H1 (cell line): ENCODE measurements at regions not wholly inside any gene's neighbourhood (a gene's known extent, or its start where the extent isn't known, plus 50 kb on each side); places are given as distances from the start of the nearest gene placed in this dataset.

Experiments
- CTCF ChIA-PET: fragments of 300-600 bp; sonication (Branson Sonifier 250); formaldehyde crosslinking; loops from one replicate; lab custom pipeline; 2021; ENCODE audit not compliant: partially characterized antibody; lab: Charles Lee
- POLR2A ChIA-PET: fragments of 300-600 bp; sonication (Branson Sonifier 250); formaldehyde crosslinking; loops from one replicate; lab custom pipeline; 2021; ENCODE audit warnings: inconsistent platforms; ENCODE audit not compliant: partially characterized antibody; lab: Charles Lee
- DNase-seq, 2 experiments: peaks; one replicate each; pipeline versions ENCODE4 v3.0.0 to v3.0.0-alpha.2; 2010 to 2022; ENCODE audit warnings: low spot score in 2 of 2, low read depth in 1 of 2, mixed read lengths in 1 of 2
- FAIRE-seq: peaks from 2 replicates; lab custom pipeline; 2011; peaks lifted over from hg19 to GRCh38; lab: Jason Lieb, UNC
- H2AFZ ChIP-seq: 2 replicates; pipeline ENCODE4 v1.8.1; 2012; ENCODE audit warnings: low read length, inconsistent platforms
- H2AK5ac ChIP-seq: 2 replicates; pipeline ENCODE4 v1.6.1; 2013; ENCODE audit warnings: low read depth, low read length
- H2BK120ac ChIP-seq: replicated peaks from 2 replicates; pipeline ENCODE3; 2013; ENCODE audit warnings: low read depth, low read length, inconsistent platforms
- H2BK12ac ChIP-seq: 2 replicates; pipeline ENCODE4 v1.6.1; 2013; ENCODE audit warnings: low read depth, low read length
- H2BK15ac ChIP-seq: 2 replicates; pipeline ENCODE4 v1.6.1; 2013; ENCODE audit warnings: low read length
- H2BK20ac ChIP-seq: 2 replicates; pipeline ENCODE4 v1.6.1; 2013; ENCODE audit warnings: low read length
- H2BK5ac ChIP-seq: 2 replicates; pipeline ENCODE4 v1.6.1; 2013; ENCODE audit warnings: low read depth, low read length
- H3K14ac ChIP-seq: 2 replicates; pipeline ENCODE4 v1.6.1; 2013; ENCODE audit warnings: inconsistent platforms; ENCODE audit not compliant: insufficient read length
- H3K18ac ChIP-seq: 2 replicates; pipeline ENCODE4 v1.6.1; 2013; ENCODE audit warnings: low read length; ENCODE audit errors: extremely low read depth
- H3K23ac ChIP-seq: 2 replicates; pipeline ENCODE4 v1.6.1; 2013; ENCODE audit warnings: inconsistent platforms; ENCODE audit not compliant: insufficient read length
- H3K23me2 ChIP-seq: 2 replicates; pipeline ENCODE4 v1.6.1; 2013; ENCODE audit warnings: low read depth, low read length
- H3K27ac ChIP-seq: 2 replicates; pipeline ENCODE4 v1.6.1; 2011; ENCODE audit warnings: low read depth, low read length, inconsistent platforms
- H3K27me3 ChIP-seq, 4 experiments: replicated peaks in 1 of 4; 1 replicate in 1 of 4; 2 replicates in 3 of 4; pipeline versions ENCODE4 v1.6.1 to v1.8.1; 2011 to 2013; ENCODE audit warnings: low read length in 3 of 4, mild to moderate bottlenecking in 3 of 4, inconsistent platforms in 2 of 4, mixed read lengths in 2 of 4, moderate library complexity in 1 of 4; ENCODE audit not compliant: control insufficient read depth in 3 of 4, insufficient read depth in 3 of 4; ENCODE audit errors: extremely low read depth in 1 of 4
- H3K36me3 ChIP-seq, 4 experiments: 2 replicates each; pipeline versions ENCODE4 v1.6.1 to v1.8.1; 2011 to 2013; ENCODE audit warnings: mild to moderate bottlenecking in 4 of 4, low read length in 3 of 4, moderate library complexity in 2 of 4, control low read depth in 1 of 4, inconsistent platforms in 1 of 4; ENCODE audit not compliant: insufficient read depth in 4 of 4, control insufficient read depth in 2 of 4
- H3K4ac ChIP-seq: replicated peaks from 2 replicates; pipeline ENCODE3; 2013; ENCODE audit warnings: low read length, low read depth, mixed read lengths, inconsistent platforms; ENCODE audit not compliant: insufficient read length
- H3K4me1 ChIP-seq, 4 experiments: replicated peaks in 1 of 4; 1 replicate in 1 of 4; 2 replicates in 3 of 4; pipeline versions ENCODE4 v1.6.1 to v1.8.1; 2011 to 2013; ENCODE audit warnings: low read length in 3 of 4, inconsistent platforms in 2 of 4, mixed read lengths in 1 of 4; ENCODE audit not compliant: insufficient read depth in 4 of 4, control insufficient read depth in 3 of 4
- H3K4me2 ChIP-seq, 2 experiments: 2 replicates each; pipeline versions ENCODE4 v1.6.1 to v1.8.1; 2011 to 2013; ENCODE audit warnings: low read depth in 2 of 2, low read length in 2 of 2, control low read depth in 1 of 2, inconsistent platforms in 1 of 2, mild to moderate bottlenecking in 1 of 2; ENCODE audit not compliant: insufficient read depth in 1 of 2
- H3K4me3 ChIP-seq, 4 experiments: fragments of 200-600, 300-600 bp in 1 of 4; sonication (generic), shearing (Covaris generic), sonication (Bioruptor Twin) in 1 of 4; 2 replicates each; pipeline versions ENCODE4 v1.5.1 to v1.8.1; 2011 to 2016; ENCODE audit warnings: low read length in 4 of 4, low read depth in 3 of 4, control low read depth in 2 of 4, inconsistent platforms in 2 of 4, mild to moderate bottlenecking in 2 of 4, mixed read lengths in 1 of 4, moderate library complexity in 1 of 4; ENCODE audit not compliant: insufficient read depth in 2 of 4; ENCODE audit errors: extremely low read depth in 1 of 4
- H3K56ac ChIP-seq: replicated peaks from 2 replicates; pipeline ENCODE3; 2013; ENCODE audit warnings: low read depth, mild to moderate bottlenecking, mixed read lengths, low read length, inconsistent platforms; ENCODE audit not compliant: insufficient read length
- H3K79me1 ChIP-seq: 2 replicates; pipeline ENCODE4 v1.6.1; 2013; ENCODE audit warnings: low read depth, low read length, control low read depth
- H3K79me2 ChIP-seq, 2 experiments: 2 replicates each; pipeline versions ENCODE4 v1.6.1 to v1.8.1; 2012 to 2013; ENCODE audit warnings: low read length in 2 of 2, mild to moderate bottlenecking in 2 of 2, inconsistent platforms in 1 of 2; ENCODE audit not compliant: insufficient read depth in 2 of 2, control insufficient read depth in 1 of 2
- H3K9ac ChIP-seq, 4 experiments: replicated peaks in 1 of 4; 1 replicate in 1 of 4; 2 replicates in 3 of 4; pipeline versions ENCODE4 v1.6.1 to v1.8.1; 2011 to 2013; ENCODE audit warnings: low read depth in 3 of 4, low read length in 3 of 4, control low read depth in 2 of 4, mild to moderate bottlenecking in 2 of 4, moderate library complexity in 2 of 4, inconsistent platforms in 1 of 4; ENCODE audit errors: extremely low read depth in 1 of 4
- H3K9me3 ChIP-seq, 2 experiments: 2 replicates each; pipeline versions ENCODE4 v1.6.1 to v1.8.1; 2012 to 2013; ENCODE audit warnings: mild to moderate bottlenecking in 2 of 2, moderate library complexity in 2 of 2, control low read depth in 1 of 2, inconsistent platforms in 1 of 2, low read depth in 1 of 2, low read length in 1 of 2, mixed read lengths in 1 of 2; ENCODE audit not compliant: insufficient read depth in 2 of 2
- H4K20me1 ChIP-seq, 2 experiments: replicated peaks in 1 of 2; 2 replicates each; pipeline versions ENCODE3 to v1.8.1; 2011 to 2013; ENCODE audit warnings: inconsistent platforms in 2 of 2, low read length in 2 of 2, mild to moderate bottlenecking in 1 of 2; ENCODE audit not compliant: insufficient read depth in 2 of 2, control insufficient read depth in 1 of 2
- H4K5ac ChIP-seq: 2 replicates; pipeline ENCODE4 v1.6.1; 2013; ENCODE audit warnings: low read length, low read depth, mixed read lengths, inconsistent platforms; ENCODE audit not compliant: insufficient read length
- H4K8ac ChIP-seq: 2 replicates; pipeline ENCODE4 v1.8.0; 2013; ENCODE audit warnings: mild to moderate bottlenecking, moderate library complexity, low read length, inconsistent platforms; ENCODE audit not compliant: insufficient read depth; ENCODE audit errors: extremely low read depth
- H4K91ac ChIP-seq: replicated peaks from 2 replicates; pipeline ENCODE3; 2013; ENCODE audit warnings: low read length, mixed read lengths, inconsistent platforms; ENCODE audit not compliant: insufficient read length
- NRF1 ChIP-seq: IDR thresholded peaks from 2 replicates; pipeline ENCODE4 v1.6.1; 2011; ENCODE audit warnings: mild to moderate bottlenecking, low read depth, low read length, improper control_type of control experiment
- WGBS, 2 experiments: shearing (Covaris generic) in 1 of 2; methylation state at CpG; one replicate each; pipeline versions ENCODE4 v1.1.6 to v1.1.7; 2013 to 2015; ENCODE audit warnings: low lambda C conversion rate in 2 of 2, mixed read lengths in 2 of 2, inconsistent platforms in 1 of 2, low coverage in 1 of 2, missing lambda C conversion rate in 1 of 2; ENCODE audit not compliant: insufficient replicate concordance in 2 of 2, insufficient coverage in 1 of 2, insufficient read length in 1 of 2; ENCODE audit errors: extremely low coverage in 1 of 2, missing lambda C conversion rate in 1 of 2; 5-methylcytosine and 5-hydroxymethylcytosine counted together

GRCh38 chr14:89533136-89533535 lies 116.1 kb upstream of the FOXN3 start:
- 93% methylated on average over 10 of the region's 12 CpGs; no CpG with 5 or more reads in 1 of the 2 experiments for WGBS, 2 experiments
- no peaks in the 10 kb centered on the region; a peak in 1 of 4 replicates for H3K9me3 ChIP-seq
- H3K4ac ChIP-seq = no peak overlapping the region
- H3K36me3 ChIP-seq = 0 out of 8 replicates have a peak, but pooled peaks cover 0 to 5% (median 0%) of the 10 kb centered on the region in 4 experiments
- H3K4me1 ChIP-seq = peaks cover 0 to 5% (median 4%) of the 10 kb centered on the region in 4 experiments; a peak in 3 of 7 replicates
- no peak overlapping the region for H4K91ac ChIP-seq
- no peak overlapping the region for H2BK15ac ChIP-seq
- ChIA-PET CTCF (interaction anchor here (1.0 kb wide), 1 partner anchor 444 kb away, joined by 3 read pairs; no protein-coding TSS in a partner anchor), POLR2A (interaction anchor here (0.8 kb wide), 1 partner anchor 14 kb away, joined by 3 read pairs; no protein-coding TSS in a partner anchor)
- H3K79me2 ChIP-seq = peaks cover 0 to 71% of the 10 kb centered on the region in 2 experiments; a peak in 3 of 4 replicates
- H2BK20ac ChIP-seq = no peak overlapping the region
- FAIRE-seq = no peak
- H3K79me1 ChIP-seq = peaks cover 4% of the 10 kb centered on the region; the same call in 1 of the 2 replicates
- DNase-seq = no peak
- no peak overlapping the region for H3K14ac ChIP-seq
- H4K8ac ChIP-seq = no peak overlapping the region
- no peak overlapping the region for H3K56ac ChIP-seq
- H3K4me3 ChIP-seq = no peak overlapping the region
- H3K18ac ChIP-seq = no peak overlapping the region
- H3K23ac ChIP-seq = no peak overlapping the region
- no peak overlapping the region for H3K27ac ChIP-seq
- no peak overlapping the region for H2AK5ac ChIP-seq
- no peak overlapping the region for H3K9ac ChIP-seq
- no peaks in the 10 kb centered on the region for H4K20me1 ChIP-seq
- no peak overlapping the region for H2BK120ac ChIP-seq
- no peak overlapping the region for H2BK5ac ChIP-seq
- H3K27me3 ChIP-seq = no peaks in the 10 kb centered on the region
- H3K23me2 ChIP-seq = no peaks in the 10 kb centered on the region; the same call in 1 of the 2 replicates
- TF ChIP-seq NRF1 = no peak
- no peak overlapping the region for H2AFZ ChIP-seq
- no peak overlapping the region for H2BK12ac ChIP-seq
- H4K5ac ChIP-seq = no peak overlapping the region
- no peak overlapping the region for H3K4me2 ChIP-seq
